HG03025 (cell line): ENCODE measurements at regions not wholly inside any gene's neighbourhood (a gene's known extent, or its start where the extent isn't known, plus 50 kb on each side); places are given as distances from the start of the nearest gene placed in this dataset.

Source experiments
- ATAC-seq: cut with Tn5 transposase; IDR thresholded peaks from one replicate; pipeline ENCODE4 v1.9.1; 2021; ENCODE audit warnings: mild to moderate bottlenecking, moderate library complexity; ENCODE audit not compliant: unreplicated experiment, low FRiP score

DNA sequence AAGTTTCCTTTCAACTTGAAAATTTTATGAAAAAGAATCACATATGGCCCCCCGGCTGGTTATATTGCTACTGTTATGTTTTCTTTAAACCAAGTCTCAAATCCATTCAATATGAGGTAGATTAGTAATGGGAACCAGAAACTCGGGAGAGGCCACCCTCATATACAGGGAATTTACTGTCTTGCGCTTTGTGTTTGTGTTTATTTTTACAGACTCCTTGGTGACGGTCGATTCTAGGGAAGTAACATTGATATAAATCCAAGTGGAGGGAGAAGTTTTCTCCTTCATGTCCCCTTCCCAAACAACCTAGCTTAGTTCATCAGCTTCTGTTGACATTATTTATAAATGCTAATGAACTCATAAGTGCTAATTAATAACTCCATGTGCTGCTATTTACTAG is 163.5 kb upstream of the LMO4 start:
- ATAC-seq: no peak

DNA sequence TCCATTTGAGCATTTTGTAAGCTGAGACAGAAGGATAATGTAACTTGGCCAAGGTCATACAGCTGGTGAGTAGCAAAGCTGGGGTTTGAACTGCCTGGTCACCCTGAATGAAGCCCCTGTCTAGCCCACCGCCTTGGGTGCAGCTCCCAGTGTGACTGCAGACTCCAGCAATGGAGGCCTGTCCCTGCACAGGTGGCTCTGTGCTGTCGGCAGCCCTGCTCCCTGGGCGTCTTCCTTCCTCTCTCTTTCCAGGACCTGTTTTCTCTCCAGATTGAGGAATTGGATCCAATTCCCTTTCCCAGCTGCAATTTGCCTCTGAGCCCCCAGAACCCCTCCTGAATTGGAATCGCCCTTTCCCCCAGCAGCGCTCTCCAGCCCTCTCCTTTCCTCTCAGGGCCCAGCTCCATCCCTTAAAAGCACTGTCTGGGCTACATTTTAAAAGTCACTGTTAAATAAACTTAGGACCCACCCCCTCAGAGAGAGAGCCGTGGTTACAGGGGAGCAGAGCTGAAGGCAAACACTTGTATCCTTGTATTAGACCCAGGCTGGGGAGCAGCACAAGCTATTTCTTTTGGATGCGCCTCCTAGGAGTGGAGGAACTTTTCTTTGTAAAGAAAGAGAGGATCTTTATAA is 161.4 kb upstream of the LMO4 start:
- no peak for ATAC-seq

DNA sequence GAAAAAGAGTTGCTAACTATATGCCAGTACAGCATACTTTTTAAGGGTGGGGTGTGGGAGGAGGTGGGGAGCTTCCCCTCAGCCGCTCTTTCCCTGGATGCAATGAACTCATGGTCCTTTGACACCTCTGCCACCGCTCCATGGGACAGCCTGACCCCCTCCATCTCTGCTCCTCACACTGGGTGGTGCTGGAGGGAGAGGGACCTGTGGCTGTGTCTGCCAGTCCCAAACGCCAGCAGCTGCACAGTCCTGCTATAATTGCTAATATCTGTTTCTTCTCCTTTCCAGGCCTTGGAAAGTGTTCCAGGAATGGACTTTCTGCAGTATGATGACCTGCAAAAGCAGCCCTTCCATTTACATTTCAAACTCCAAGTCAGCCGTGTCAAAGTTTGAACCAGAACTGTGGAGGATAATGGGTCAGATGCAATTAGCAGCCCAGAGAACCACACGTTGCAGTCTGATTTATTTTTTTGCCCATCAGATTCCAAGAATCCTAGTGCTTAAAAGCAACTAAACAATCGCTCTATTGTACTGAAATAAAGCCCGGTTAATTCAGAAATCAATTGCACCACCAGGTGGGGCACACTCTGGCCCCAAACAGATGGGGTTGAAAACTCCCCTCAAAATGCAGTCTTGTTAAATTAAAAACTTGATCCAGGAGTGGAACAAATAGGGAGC is 160.7 kb upstream of the LMO4 start:
- ATAC-seq: no peak

DNA sequence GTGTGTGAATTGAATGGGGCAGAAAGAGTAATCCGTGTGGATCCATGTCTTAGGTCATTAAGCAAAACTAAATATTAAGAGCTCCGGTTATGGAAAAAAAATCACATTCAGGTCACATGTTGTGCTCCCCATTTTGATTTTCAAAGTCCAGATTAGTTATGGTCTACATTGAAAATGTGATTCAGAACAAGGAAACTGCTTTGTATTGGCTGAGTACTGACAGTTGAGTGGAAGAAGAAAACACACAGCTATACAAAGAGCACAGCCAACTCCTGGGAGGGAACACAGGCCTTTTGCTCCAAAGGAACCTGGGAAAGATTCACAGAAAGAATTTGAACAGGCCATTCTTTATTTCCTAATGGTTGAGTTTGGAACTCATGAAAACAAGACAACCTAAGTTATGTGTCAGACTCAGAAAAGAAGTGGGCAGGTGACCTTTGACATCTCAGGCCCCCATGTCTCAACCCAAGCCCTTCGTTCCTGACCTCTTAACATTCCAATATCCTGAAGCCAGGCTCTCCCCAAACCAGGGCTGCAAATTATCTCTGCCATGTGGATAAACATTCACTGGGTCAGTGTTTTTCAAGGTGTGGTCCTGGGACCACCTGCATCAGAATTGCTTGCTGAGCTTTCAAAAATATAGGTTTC is 159.3 kb upstream of the LMO4 start:
- no peak for ATAC-seq

DNA sequence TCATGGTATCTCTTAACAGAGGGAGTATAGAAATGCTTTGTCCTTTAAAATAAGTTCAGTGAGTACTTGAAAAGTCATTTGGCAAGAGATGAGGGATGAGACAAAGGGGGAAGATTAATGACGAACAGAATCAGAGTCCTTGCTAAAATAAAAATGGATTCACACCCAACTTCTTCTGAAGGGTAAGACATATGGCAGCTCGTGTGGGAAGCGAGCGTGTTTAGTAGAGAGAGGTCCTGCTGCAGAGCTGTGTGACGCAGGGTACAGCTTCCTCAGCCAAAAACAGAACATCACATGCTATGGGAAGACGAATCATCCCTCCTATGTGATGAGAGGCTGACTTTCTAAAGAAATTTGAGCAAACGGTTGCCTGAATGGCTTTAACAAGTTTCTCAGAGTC is 158.5 kb upstream of the LMO4 start:
- ATAC-seq: no peak

DNA sequence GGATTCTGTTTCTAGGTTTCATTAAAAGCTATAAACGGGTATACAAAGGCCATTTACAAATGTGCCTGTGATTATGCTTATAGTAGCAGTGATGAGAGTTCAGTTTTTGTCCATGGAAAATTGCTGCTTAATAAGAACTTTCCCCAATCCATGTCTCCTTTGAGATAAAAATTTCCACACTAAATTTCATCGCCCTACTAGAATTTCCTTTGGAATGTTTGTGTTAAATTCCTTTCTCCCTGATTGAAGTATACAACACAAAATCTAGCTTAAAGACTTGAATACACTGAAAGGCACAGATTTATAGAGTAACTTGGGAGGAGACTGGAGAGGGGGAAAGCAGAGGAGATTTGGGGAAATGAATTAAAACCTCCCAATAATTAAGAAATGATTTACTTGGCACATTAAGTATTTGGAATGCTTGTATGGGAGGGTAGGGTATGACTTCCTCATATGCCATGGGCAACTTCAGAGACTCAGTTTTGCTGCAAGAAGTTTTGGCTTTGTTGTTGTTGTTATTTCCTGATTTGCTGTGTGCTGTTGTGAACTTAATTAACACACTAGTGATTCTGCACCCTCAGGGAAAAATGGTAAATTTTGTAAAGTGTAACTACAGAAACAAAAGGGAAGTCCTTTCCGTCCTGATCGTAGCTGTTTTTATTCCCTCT is 157.6 kb upstream of the LMO4 start:
- ATAC-seq: no peak

DNA sequence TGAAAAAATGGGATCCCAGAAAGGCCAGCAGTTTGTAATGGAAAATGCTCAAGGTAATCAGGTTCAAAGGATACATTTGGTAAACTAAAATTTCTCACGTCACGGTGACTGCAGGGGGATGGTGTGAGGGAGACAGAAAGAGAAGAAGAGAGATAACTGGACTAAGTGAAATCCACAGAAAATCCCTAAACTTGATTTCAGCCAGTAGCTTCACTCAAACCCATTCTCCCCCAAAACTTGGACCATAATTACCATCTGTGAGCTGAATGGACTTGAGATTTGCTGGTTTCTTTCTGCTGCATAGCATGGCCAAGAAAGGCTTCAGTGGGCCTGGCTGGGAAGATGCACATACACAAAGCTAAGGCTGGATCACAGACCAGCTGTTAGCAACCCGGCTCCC is 155.4 kb upstream of the LMO4 start:
- no peak for ATAC-seq

DNA sequence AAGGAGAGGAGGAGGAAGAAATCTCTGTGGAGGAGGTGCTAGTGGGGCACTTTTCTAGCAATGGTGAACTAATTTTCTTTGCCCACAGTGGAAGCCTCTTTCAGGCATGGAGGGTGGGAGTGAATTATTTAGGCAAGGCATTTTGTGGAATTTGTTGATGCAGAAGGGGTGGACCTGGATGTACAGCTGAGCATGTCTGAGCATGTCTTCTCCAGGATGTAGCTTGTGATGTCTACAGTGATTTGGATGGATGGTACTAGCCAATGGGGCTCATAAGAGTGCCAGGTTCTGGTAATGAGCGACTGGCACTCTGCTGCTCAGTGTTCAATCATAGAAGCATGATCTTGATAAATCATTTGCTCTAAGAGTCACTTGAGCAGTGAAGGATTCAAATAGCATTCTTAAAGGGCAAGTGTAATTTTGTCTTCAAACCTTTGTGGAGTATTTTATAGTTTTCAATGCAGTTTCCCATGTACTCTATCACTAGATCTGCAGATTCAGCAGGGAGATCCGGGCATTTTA is 153.9 kb upstream of the LMO4 start:
- ATAC-seq: no peak

DNA sequence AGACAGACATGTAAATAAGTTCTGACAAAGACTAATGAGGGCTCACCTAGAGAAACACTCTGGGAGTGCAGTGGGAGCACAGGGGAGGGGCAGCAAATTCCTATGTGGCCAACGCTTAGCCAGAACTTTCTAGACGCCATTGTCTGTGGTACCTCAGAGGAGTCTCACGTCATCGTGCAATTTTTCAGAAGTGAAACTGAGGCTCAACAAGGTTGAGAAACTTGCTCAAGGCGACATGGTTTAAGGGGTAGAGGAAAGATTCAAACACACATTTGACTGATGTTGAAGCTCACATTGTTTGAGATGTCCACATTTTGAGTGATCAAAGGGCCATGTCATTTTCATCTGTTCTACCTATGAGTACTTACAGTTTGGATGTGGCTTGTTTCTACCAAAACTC is 152.6 kb upstream of the LMO4 start:
- ATAC-seq: peak; percentile 55

DNA sequence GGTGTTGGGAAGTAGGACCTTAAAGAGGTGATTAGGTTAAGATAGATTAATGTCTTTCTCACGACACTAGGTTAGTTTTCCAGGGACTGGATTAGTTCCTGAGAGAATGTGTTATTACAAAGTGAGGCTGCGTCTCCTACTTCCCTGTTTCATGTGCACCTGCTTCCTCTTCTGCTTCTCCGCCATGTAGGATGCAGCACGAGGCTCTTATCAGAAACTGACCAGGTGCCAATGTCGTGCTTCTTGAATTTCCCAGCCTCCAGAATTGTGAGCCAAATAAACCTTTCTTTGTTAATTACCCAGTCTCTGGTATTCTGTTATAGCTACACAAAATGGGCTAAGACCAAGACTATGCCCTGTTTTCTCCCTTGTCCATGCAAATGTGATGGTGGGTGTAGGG is 152.2 kb upstream of the LMO4 start:
- peak; percentile 23 for ATAC-seq

DNA sequence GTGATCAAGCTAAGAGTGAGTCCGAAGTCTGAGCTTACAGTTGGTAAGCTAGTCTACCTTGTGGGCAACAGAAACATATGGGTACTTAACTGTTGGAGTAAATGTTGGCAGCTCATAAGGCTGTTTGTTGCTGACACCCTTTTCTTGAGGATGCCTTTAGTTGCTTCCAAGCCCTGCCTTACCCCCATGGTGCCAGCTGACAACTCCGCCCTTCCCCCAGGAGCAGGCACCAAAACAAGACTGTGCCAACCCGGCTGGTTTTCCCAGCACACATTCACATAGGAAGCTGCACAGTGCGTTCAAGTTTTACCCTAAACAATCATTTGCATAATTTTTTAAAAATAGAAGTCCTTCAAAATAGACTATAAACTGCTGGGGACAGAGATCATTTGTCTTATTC is 150.2 kb upstream of the LMO4 start:
- no peak for ATAC-seq

DNA sequence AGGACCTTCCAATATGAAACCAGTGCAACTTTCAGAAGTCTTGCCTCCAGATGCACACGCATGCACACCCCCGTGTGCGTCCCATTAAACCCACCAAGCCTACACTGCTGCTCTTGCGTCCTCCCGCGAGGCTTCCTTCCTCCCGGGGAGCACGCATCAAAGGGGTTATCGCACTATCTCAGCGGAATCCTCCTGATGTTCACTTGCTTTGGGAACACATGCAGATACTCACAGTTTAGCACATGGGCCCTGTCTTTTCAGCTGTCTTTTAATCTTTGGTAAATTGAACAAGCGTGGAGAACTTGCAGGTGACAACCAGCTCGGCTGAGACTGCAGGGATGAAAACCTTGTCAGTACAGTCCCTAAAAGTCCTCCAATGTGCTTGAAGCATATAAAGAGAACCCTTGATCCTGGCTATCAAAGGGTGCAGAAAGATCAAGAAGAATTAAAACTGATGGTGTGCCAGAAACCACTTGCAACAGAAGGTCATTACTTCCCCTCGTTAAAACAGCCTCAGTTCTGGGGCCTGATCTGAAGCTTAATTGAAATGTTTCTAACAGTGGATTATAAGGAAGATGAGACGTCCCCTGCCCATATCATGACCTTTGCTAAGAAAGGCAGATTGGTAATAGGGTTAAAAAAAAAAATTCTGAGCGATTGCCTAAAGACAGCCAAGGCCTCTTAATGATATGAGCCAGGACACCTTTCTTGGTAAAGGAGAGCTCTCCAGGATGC is 149.4 kb upstream of the LMO4 start:
- no peak for ATAC-seq

DNA sequence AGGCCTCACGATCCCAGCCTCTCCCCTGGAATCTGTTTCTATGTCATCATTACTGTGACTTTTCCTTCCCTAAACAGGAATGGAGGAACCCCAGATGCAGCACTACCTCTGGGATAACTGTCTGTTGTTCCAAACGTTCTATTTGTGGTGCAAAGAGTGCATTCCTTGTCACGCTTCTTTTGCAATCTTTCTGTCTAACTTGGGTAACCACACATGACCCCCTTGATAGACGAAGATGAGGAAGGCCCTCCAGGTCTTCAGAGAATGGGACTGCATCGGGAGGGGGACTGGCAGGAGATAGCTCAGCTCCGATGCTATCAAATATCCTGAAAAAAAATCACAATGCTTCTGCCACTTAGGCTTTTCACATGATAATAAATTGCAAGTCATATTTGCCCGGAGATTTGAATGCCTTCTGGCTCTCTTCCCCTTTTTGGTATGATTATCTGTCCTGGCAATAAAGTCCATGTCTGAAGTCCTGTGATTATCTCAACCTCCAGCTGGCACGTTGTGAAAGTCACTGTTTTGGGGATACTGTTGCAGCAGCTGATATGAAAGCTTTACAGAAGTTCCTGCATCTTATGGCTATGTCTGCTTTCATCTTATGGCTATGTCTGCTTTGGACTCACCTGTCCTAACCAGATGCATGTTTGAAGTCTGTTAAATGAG is 148.7 kb upstream of the LMO4 start:
- no peak for ATAC-seq

DNA sequence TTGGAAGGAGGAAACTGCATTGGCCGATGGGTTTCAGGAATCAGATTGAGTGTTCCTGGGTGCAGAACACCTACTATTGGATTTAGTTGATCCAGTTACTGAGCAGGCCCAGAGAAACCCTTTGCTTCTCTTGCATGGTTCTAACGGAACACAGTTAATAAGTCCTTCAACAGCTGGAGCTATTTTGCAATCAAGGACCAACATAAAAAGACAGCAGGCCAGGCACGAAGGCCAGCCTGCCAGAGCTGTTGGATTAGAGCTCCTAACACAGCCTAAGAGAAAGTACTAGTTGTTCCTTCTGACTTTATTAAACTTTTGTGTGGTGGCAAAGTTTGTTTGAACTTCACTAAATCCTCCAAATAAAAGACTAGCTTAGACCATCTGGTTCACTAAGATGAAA is 148.0 kb upstream of the LMO4 start:
- no peak for ATAC-seq

DNA sequence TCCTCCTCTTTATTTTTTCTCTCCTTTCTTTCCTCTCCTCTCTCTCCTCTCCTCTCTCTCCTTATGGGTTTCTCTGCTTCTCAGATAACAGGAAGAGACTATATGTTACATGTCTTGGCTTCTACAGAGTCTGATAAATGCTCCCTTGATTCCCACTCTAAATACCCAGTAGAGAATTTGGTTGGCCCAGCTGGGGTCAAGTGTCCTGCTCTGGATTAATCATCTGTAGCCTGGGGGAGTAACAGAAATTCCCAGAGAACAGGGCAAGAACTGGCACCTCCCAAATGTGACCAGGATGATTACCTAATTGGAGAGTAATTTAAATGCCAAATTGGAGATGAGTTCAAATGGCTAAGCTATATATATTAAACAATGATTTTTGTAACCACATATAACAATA is 146.1 kb upstream of the LMO4 start:
- no peak for ATAC-seq

DNA sequence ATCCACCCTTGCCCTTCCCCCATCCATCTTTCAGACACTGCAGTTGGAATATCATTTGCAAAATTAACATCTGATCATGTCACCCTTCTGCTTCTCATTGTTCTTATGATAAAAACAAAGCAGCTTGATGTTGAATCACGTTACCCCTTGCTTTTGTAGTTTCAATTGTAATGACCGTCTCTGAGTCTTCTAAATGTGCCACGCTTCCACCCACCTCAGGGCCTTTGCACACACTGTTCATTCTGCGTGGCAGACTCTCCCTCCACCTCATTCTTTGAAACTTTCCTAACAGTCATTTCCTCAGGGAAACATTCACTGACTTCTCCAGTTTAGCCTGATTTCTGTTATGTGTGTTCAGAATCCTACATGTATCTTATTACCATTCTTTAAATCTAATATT is 143.6 kb upstream of the LMO4 start:
- ATAC-seq: no peak

DNA sequence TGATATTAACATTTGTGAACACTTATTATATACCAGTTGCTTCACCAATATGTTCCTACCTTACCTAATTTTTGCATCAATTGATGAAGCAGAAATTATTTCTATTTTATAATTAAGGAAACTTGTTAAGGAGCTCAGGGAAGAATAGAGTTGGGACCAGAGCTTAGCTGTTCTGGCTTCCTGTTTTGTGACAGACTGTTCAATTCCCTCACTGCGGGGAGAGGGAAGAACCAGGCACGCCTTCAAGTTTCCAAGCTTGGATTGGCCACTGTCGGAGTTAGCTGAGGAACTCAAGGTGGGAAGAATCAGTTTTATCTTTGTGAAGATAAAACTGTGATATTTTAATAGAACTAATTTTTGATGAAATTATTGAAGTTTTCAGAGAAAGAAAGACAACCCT is 142.3 kb upstream of the LMO4 start:
- ATAC-seq: no peak

DNA sequence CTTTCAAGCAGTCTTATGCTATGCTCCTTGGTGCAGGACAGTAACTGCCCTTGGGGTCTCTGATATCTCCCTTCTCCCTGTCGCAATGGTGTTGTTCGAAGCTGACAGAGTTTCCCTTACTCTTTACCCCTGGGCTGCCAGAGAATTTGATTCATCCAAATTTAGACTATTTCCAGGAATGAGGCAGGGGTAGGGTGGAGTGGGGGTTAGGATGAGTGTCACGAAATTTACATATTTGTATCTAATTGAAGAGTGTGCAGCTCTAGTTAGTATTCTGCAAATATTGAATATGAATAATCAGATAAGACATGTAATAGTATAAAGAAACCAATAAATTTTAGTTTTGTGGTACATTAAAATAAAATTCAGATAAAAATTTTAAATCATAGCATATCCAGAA is 140.0 kb upstream of the LMO4 start:
- ATAC-seq: no peak

DNA sequence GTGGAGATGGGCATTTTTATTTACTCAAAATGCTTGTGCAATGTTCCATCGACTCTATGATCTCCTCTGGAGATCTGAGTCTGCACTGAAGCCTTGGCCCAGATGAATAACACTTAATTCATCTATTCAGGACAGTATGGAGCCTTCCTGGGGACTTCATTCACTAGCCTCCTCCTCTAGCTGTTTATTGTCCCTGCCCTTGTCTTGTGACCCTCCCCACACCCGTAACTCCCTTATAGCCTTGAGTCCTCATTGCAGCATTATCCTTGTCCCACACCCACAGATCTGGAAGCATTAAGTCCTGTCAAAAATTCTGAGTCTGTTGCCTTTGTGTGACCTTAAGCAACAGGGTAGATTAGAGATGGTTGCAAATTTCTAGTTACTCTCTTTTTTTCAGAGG is 138.3 kb upstream of the LMO4 start:
- ATAC-seq: no peak

DNA sequence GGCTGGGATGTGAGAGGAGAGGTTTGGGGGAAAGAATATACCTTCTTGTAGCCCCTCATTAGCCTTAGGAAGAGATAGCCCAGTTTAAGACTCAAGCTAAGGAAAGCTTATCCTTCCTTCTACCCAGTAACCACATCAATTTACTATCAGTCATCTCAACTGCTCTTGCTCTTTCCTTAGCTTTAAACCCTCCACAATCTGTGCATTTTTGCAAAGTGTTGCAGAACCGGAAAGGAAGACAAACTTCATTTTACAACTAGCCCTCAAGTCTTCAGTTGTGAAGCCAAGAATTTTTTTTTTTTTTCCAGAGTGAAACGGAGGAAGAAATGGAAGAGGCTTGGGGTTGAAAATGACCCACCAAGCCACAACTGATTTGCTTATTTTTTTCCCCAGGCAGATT is 137.0 kb upstream of the LMO4 start:
- no peak for ATAC-seq
